ENCODE measurements at regions not wholly inside any gene's neighbourhood (a gene's known extent, or its start where the extent isn't known, plus 50 kb on each side); places are given as distances from the start of the nearest gene placed in this dataset.

DNA sequence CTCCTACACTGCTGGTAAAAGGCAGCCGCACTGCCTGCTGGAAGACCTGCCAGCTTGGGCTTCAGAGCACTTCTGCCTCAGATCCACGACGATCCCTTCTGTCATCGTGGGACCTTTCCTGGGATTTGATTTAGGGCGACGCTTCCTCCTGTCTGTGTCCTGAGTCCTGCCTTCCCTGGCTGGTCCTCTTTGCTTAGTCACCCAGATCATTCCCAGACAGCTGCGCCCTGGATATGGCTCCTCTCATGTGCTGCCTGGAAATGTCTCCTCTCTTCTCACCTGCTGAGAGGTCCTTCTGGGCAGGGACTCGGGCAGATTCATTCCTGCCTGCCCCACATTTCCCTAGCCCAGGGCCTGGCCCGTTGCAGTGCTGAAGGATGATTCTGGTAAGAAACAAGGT lies 72.4 kb upstream of the POU3F1 start (continued):
- TF ChIP-seq ZFX (IDR thresholded peaks at IDR 0.05) (no peak), CBX3 (IDR thresholded peaks at IDR 0.05; ENCODE audit: low read depth) (no peak), MAX (IDR thresholded peaks at IDR 0.05) (no peak), CTCF (IDR thresholded peaks at IDR 0.05 in 2 of 3, conservative IDR thresholded peaks at IDR 0.05 in 1 of 3; ENCODE audit: borderline replicate concordance in 1 of 3, insufficient read depth in 1 of 3, low read depth in 2 of 3, low read length in 2 of 3) (no peak)

GRCh38 chr1:38117444-38117887 lies 70.9 kb upstream of the POU3F1 start:
- Histone ChIP-seq H3K27me3 (ENCODE audit: insufficient read depth, low read length) (no peaks in the 10 kb centered on the region), H3K4me2 (ENCODE audit: low read length) (no peak overlapping the region), H3K4me1 (ENCODE audit: control insufficient read depth in 1 of 2, insufficient read depth in 2 of 2, low read length in 2 of 2) (no peaks in the 10 kb centered on the region), H3K4me3 (replicated peaks in 1 of 2; ENCODE audit: low read depth in 1 of 2, low read length in 2 of 2) (no peak overlapping the region), H3K27ac (ENCODE audit: low read depth, low read length) (no peak overlapping the region), H4K20me1 (ENCODE audit: insufficient read depth) (no peaks in the 10 kb centered on the region), H2AFZ (ENCODE audit: low read depth, low read length, poor library complexity, severe bottlenecking) (no peak overlapping the region), H3K9me2 (ENCODE audit: insufficient read depth) (no peaks in the 10 kb centered on the region), H3K36me3 (ENCODE audit: control insufficient read depth in 1 of 2, insufficient read depth in 2 of 2, low read length in 2 of 2) (no peaks in the 10 kb centered on the region), H3K79me2 (ENCODE audit: insufficient read depth, low read length) (no peaks in the 10 kb centered on the region), H3K9me3 (ENCODE audit: control insufficient read depth in 1 of 2, insufficient read depth in 1 of 2, low read depth in 1 of 2, low read length in 2 of 2) (no peaks in the 10 kb centered on the region), H3K9ac (ENCODE audit: low read length) (no peak overlapping the region)
- ChIA-PET POLR2A (no interaction called here), CTCF (no interaction called here), RAD21 (ENCODE audit: low non-redundant PET in 1 of 2, low total read pairs in 2 of 2, uncharacterized antibody in 2 of 2, unreplicated experiment in 2 of 2) (no interaction called here)
- no peak for DNase-seq (ENCODE audit: low read depth, low spot score)
- TF ChIP-seq MAX (IDR thresholded peaks at IDR 0.05) (no peak), EZH2phosphoT487 (IDR thresholded peaks at IDR 0.05; ENCODE audit: borderline replicate concordance) (no peak), YY1 (IDR thresholded peaks at IDR 0.05; ENCODE audit: extremely low read depth, insufficient replicate concordance, low read depth, low read length) (no peak), ZNF274 (IDR thresholded peaks at IDR 0.05; ENCODE audit: low read depth, low read length) (no peak), SIN3A (IDR thresholded peaks at IDR 0.05; ENCODE audit: low read depth) (no peak), POLR2AphosphoS5 (IDR thresholded peaks at IDR 0.05; ENCODE audit: low read depth, low read length) (no peak), RAD21 (IDR thresholded peaks at IDR 0.05; ENCODE audit: low read depth) (no peak), SP1 (IDR thresholded peaks at IDR 0.05; ENCODE audit: low read depth) (no peak), SRF (IDR thresholded peaks at IDR 0.05; ENCODE audit: low read depth) (no peak), EZH2 (IDR thresholded peaks at IDR 0.05) (no peak), CBX3 (IDR thresholded peaks at IDR 0.05; ENCODE audit: low read depth) (no peak), CTCF (IDR thresholded peaks at IDR 0.05 in 2 of 3, conservative IDR thresholded peaks at IDR 0.05 in 1 of 3; ENCODE audit: borderline replicate concordance in 1 of 3, insufficient read depth in 1 of 3, low read depth in 2 of 3, low read length in 2 of 3) (no peak), ZBTB33 (IDR thresholded peaks at IDR 0.05; ENCODE audit: extremely low read depth, insufficient replicate concordance, low read length) (no peak), POLR2A (IDR thresholded peaks at IDR 0.05; ENCODE audit: borderline replicate concordance, extremely low read depth, insufficient read depth, insufficient read length) (no peak), ELF1 (IDR thresholded peaks at IDR 0.05; ENCODE audit: borderline replicate concordance, low read depth) (no peak), FOSL1 (IDR thresholded peaks at IDR 0.05; ENCODE audit: low read depth) (no peak), CEBPB (IDR thresholded peaks at IDR 0.05; ENCODE audit: low read depth) (no peak), ZFX (IDR thresholded peaks at IDR 0.05) (no peak)
- TF ChIP-seq, protein P1, sequence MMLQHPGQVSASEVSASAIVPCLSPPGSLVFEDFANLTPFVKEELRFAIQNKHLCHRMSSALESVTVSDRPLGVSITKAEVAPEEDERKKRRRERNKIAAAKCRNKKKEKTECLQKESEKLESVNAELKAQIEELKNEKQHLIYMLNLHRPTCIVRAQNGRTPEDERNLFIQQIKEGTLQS (IDR thresholded peaks at IDR 0.05) = no peak
- no peak for ATAC-seq
- no TSS peak for BruUV-seq (replicated peaks)
- intact Hi-C loops (cut with micrococcal nuclease) = no loop called here
